KG1 (cell line): ENCODE measurements at regions not wholly inside any gene's neighbourhood (a gene's known extent, or its start where the extent isn't known, plus 50 kb on each side); places are given as distances from the start of the nearest gene placed in this dataset.
"Not testable (repeated sequence)": the region's sequence is repeated elsewhere in the genome, so short reads cannot be mapped to it uniquely, and the experiment has no call there.

Experiments used
- DNase-seq: peaks from one replicate; lab custom pipeline; 2025; lab: John Stamatoyannopoulos, UW

DNA sequence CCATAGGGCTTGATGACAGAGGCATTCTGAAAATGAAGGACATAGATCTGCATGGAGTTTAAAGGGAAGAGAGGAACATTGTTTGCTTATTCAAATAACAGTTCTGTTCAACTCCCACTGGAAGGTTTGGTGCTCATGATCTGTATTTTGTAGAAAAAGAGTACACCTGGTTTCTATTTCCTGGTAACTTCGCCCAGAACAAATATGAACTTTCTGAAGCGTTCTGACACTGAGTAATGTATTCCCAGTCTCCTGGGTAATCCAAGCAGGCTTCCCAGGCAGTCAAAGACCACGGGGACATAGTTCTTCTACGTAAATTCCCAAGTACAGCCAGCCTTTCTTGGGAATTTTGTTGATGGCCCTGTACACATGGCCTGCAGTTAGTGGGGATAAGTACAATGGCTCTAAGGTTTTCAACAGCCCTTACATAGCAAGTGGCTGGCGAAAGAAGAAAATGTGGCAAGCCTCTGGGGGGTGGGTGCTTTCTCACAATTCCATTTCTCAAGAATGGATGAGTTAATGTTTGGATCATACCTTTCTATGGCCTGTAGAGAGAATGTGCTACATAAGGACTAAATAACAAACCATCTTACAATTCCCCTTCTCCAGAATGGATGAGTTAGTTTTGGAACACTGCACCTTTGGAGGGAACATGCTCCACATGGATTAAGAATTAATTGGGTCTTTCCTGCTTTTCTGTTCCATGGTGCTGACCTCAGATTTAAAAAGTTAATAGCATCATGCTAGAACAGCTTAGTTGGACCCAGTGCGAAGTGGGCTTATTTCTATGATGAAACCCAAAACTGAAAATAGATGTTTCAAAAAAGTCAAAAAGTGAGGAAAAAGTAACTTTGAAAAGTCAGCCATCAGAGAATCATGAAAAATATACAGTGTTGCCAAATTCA is 52.7 kb downstream of the COL6A6 start:
- no peak for DNase-seq

DNA sequence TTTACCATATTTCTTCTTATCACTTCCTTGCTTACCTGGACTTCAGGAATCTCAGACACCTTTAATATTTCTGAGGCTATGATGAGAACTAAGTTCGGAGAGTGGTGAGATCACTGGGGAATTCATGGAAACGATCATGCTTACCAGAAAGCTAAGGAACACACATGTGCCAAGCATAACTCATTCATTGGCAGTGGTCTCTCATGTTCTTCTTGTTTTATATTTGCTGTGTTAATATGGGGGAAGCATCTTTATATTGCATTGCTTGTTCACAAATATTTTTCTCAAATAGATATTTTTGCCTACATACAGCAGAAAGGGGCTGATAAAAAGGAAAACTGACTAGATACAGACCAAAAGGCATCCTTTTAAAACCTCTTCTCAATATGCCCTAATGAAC is 55.8 kb downstream of the COL6A6 start:
- DNase-seq = no peak

DNA sequence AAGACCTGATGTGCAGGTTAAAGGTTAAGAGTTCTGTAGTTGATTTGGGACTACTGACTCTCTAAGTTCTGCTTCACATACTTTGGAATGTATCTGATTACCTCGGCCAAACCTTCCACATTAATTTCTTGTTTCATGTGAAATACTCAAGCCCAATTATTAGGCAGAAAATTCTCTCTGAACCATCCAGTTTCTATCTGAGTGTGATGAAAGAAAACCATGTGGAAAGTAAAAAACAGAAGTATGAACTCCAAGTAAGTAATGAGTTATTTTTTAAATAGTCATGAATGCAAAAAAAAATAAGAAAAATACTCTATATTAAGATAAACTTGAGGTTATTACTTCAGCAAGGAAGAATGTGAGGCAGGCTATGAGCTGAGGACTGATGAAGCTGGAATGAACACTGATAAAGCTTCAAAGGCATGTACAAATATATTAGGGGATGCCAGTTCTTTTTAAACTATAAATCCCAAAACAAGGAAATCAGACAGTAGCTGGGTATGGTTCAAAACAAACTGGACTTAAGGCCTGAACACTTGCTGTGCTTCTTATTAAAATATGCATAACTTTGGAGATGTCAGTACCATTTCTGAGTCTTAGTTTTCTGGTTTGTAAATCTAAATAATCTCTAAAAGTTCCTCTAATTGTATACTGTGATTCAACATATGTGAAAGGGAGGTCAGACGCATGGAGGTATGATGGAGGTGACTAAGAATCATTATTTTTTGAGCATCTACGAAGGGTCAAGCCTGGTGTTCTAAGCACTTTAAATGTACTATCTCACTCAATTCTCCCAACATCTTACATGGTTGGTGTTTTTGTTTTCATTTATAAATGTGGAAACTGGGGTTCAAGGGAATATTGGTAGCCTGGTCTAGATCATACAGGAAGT is 59.6 kb downstream of the COL6A6 start:
- DNase-seq = no peak

GRCh38 chr3:130582457-130583153 is 65.6 kb downstream of the COL6A6 start:
- no peak for DNase-seq

GRCh38 chr3:130594749-130595148 is 77.8 kb downstream of the COL6A6 start:
- DNase-seq = not testable (repeated sequence)

DNA sequence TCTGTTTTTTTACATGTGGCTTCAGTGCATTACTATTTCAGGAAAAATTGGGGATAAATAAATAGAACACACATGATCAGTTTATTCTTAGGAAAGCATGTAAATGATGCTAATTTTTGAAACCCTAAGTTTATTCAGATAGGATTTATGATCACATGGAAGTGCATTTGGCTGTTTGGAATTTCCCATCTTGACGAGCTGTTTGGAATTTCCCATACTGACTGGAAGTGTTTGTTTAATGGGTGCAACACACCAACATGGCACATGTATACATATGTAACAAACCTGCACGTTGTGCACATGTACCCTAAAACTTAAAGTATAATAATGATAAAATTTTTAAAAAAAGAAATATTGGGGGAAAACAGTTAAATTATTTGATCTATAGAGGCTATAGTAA is 79.5 kb downstream of the COL6A6 start:
- no peak for DNase-seq

DNA sequence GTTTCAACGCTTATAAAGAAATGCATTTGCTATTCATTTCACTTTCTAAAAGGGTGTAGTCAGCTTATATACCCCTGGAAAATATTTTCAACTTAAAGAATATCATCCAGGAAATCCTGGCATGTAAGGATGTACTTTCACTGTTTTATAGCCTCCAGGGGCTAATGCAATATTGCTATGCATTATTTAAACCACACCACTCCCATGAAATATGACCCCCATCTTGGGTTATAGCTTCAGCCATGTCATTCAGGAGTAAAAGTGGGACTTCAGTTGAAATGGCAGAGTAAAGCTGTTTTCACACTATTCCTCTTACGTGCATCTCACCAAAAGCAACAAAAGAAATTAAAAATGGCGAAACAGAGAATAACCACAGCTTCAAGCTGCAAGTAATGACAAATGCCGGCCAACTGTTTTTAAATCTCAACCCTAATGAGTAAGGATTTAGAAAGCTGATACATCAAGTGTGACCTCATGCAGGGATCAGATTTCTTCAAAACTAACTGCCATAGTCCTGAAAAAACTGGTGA is 84.5 kb downstream of the COL6A6 start:
- DNase-seq = no peak

DNA sequence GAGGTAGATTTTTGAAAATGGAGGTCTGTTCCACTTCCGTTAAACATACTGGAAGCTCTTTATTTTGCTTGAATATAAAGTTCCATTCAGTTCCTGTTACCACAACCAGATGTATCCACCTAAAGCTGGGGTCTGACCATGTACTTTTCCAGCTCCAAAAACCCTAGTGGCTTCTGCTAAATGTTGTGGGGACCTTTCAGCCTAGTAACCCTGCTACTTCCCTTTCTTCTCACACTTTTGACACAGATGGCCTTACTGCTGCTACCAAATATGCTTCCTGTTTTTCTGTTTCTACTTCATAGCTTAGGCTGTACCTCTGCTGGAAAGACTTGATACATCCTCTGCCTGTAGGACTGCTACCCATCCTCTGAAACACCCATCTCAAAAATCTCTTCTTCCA is 87.8 kb downstream of the COL6A6 start:
- DNase-seq = peak; percentile 50

GRCh38 chr3:130606336-130606735 is 89.4 kb downstream of the COL6A6 start:
- DNase-seq = no peak

- no peak for DNase-seq
These were observed 90.7 kb downstream of the COL6A6 start for GRCh38 chr3:130607553-130608154.

GRCh38 chr3:130609166-130609979 is 92.4 kb downstream of the COL6A6 start:
- DNase-seq = no peak

DNA sequence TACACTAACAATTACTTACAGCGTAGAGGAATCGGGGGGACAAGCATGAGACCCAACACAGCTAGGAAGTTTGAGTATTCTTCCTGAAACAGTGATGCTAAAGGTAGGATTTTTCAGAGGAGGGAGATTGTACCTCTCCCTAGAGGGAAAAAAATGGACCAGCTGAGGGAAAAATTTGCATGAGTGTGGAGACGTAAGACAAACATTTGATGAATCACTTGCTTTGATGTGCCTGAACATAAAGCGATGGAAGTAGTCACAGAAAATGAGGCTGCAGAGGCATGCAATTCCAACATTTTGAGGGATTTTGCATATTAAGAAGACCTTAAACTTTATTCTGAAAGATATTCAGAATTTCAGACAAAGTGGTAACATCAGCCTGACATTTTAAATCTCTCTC is 102.2 kb downstream of the COL6A6 start:
- no peak for DNase-seq

GRCh38 chr3:130621824-130622223 is 104.8 kb downstream of the COL6A6 start:
- no peak for DNase-seq

DNA sequence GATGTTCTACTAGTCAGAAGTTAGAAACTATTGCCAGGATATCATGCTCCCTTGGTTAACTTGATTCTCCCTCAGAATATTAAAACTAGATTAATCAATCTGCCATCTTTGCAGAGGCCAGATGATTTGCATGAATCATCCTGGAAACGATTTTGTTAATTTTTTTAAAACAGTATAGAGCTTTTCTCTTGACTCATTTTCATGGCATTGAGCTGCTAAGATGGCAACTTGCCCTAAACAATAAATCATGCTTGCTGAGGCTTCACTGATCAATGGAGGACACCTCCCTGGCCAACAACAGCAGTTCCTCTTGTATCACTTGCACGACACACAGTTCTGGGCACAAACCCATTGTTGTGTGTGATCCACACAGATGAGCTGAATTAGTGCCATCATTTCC is 109.1 kb downstream of the COL6A6 start:
- DNase-seq = no peak

DNA sequence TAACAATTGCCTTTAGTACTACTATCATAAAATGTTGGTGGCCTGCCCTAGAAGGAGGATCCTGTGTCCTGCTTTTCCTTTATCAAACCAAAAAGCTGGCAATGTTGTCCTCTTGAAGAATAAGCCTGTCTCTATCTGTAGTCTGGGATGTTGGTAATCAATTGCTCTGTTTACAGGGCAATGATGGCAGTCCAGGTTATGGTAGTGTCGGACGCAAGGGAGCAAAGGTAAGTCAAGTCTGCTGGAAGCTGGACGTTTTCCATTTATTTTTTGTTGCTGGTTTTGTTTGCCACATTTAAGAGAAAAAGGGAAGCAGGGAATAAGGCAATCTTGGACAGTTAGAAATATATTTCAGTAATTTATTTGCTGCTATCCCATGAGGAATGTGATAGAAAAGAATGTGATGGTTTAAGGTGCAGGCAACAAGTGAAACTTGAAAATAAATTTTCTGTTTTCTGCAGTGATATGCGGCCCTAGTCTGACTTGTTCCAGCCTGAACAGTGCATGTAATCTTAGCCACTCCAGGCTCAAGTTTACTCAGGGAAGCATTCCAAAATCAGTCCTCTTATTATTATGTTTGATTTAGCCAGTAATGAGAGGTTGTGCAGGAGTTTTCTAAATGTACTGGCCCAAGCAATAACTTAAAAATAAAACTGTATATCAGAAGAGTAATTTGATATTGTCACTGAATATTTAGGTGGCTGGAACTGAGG is 110.3 kb downstream of the COL6A6 start:
- DNase-seq = no peak

DNA sequence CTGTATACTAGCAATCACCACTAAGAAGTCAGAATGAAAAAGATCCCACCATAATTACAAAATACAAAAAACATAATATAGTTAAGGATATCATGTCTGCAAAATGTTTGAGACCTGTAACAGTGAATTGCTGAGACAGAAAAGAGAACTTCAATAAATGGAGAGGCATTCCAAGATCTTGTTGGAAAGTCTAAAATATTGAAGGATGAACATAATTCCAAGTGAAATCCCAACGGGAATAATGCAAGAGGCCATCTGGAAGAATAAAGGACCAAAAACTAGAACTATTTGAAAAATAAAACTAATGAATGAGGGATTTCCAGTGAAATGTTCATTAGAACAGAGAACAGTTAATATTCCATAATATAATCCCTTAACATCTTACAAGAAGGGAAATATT is 110.9 kb downstream of the COL6A6 start:
- no peak for DNase-seq
